GM18873 (cell line): ENCODE measurements at regions not wholly inside any gene's neighbourhood (a gene's known extent, or its start where the extent isn't known, plus 50 kb on each side); places are given as distances from the start of the nearest gene placed in this dataset.
A peak's percentile ranks its signal among the peaks of the same experiment; 100 is the strongest.

Source experiments
- ATAC-seq: cut with Tn5 transposase; IDR thresholded peaks from one replicate; pipeline ENCODE4 v1.9.1; 2021; ENCODE audit warnings: mild to moderate bottlenecking, moderate library complexity, moderate number of reproducible peaks; ENCODE audit not compliant: unreplicated experiment, low FRiP score

DNA sequence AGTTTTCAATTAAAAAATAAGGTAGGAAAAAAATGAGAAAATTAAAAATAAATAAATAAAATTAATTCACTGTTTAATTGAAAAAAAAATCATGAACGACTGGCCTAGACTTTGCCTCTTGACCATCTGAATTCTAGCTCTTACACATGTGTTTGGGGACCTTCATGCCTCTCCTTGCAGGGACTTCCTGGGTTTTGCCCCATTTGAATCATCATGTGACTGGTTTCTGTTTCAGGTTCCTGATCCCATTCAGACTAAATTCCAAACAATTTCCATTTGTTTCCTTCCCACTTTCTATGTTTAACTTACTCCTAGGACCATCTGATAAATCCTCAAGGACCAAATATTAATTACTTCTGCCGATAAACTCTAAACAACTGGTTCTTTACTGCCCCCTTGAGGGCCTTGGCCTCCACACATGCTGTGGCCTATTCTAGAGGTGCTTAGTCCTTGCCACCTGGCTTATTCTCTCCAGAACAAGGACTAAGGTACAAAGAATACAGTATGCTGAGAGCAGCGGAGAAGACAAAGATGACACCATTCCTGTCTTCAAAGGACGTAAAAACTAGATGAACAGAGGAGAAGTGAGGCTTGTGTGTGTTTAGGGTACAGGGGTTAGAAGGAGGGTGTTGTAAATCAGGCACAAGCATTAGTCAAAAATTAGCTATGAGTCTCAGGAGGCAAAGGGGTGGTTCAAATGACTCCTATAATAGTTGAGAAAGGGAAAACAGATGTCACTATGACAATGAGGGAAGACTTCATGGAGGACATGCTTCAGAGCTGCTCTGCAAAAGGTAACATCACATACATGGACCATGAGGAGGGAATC, 125.8 kb upstream of the AVPR1A start:
- ATAC-seq, result peak; percentile 59

DNA sequence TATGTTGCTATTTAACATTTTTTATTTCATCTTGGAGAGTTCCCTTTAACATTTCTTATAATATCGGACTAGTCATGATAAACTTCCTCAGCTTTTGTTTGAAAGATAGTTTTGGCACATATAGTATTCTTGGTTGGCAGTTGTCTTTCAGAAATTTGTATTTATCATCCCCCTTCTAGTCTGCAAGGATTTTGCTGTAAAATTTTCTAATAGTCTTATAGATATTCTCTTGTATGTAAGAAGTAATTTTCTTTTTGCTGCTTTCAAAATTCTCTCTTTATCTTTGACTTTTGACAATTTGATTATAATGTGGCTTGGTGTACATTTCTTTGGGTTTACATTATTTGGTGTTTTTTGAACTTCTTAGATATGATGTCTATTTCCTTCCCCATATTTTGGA, 116.0 kb upstream of the AVPR1A start:
- ATAC-seq, result no peak

DNA sequence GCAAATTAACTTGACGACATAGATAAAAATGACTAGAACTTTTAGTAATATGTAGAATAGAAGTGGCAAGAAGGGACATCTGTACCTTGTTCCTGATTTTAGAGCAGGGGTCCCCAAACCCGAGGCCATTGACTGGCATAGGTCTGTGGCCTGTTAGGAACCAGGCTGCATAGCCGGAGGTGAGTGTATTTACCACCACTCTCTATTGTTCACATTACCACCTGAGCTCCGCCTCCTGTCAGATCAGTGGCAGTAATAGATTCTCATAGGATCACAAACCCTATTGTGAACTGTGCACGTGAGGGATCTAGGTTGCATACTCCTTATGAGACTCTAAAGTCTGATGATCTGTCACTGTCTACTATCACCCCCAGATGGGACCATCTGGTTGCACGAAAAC, 113.6 kb upstream of the AVPR1A start:
- no peak for ATAC-seq

DNA sequence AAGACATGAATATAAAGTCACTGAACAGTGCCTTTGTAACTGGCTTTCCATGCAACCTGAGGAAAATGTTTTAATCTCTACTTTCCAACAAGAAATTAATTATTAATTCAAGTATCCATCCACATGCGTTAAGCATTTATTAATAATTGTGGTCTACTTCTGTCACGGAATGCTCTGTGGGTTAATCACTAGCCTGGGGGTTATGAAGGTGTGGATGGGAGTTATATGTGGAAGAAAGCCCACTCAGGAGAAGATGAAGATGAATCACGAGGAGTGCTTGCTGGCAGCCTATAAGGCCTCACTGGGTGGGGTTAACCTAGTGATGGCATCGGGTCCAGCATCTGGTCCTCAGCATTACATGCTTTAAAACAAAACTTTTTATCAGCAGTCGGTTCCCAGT, 99.5 kb upstream of the AVPR1A start:
- ATAC-seq, result no peak

DNA sequence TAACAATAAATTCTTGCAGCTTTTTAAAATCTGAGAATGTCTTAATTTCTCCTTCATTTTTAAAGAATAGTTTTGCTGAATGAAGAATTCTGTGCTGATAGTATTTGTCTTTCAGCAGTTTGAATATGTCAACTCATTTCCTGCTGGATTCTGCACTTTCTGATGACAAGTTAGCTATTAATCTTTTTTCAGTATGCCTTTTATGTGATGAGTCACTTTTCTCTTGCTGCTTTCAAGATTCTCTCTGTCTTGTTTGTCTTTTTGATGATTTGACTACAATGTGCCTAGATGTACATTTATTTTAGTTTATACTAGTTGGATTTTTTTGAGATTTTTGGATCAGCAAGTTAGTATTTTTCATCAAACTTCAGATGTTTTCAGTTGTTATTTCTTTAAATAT, 87.9 kb upstream of the AVPR1A start:
- ATAC-seq, result no peak

DNA sequence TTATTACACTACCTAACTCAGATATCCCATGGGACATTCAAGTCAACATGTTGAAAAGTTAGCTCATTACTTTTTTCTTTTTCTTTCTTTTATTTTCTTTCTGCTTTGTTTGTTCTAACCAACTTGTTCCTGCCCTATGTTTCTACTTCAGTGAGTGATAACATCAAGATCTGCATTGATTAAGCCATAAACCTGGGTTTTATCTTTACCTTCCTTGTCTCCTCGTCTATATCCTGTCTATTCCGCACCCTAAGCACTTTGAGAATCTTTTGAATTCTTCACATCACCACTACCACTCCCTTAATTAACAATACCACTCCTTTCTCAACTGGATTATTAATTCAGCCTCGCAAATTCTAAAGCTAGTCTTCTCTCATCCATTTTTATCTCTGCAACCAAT, 81.9 kb upstream of the AVPR1A start:
- no peak for ATAC-seq

DNA sequence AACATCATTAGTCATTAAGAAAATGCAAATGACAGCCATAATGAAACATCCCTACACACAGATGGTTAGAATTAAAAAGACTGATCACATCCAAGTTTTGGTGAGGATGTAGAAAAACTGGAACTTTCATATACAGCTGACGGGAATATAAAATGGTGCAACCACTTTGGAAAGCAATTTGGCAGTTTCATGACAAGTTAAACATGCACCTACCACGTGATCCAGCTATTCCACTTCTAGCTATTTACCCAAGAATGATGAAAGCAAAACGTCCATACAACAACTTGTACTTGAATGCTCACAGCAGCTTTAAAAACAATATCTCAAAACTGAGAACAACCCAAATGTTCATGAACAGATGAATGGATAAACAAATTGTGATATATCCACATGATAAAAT, 77.9 kb upstream of the AVPR1A start:
- ATAC-seq, result no peak

DNA sequence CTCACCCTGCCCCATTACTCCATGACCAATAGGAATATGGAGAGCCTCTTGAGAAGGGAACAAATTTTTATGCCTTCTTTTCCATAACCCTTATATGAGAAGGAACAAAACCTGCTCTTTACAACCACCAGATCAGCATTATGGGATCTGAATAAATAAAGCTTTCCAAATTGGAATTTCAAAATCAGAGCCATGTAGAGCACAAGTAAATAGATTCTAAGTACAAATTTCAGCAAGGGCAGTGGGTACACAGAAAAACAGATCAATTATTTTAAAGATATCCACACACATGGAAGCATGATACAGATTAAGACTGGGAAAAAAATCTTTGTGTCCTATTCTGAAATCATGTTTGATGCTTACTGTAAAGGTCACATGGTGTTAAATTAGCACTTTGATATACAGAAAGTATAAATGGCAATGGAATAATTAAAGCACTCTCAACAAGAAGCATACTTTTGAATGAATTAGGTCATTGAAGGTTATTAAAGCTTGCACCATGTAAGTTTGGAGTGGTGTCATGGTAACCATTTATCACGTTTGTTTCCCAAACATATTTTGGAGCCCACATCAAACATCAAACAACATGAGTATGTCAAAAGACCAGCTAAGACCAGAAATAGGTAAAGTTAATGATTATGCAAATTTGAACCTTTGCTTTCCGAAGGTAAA, 75.9 kb upstream of the AVPR1A start:
- no peak for ATAC-seq

DNA sequence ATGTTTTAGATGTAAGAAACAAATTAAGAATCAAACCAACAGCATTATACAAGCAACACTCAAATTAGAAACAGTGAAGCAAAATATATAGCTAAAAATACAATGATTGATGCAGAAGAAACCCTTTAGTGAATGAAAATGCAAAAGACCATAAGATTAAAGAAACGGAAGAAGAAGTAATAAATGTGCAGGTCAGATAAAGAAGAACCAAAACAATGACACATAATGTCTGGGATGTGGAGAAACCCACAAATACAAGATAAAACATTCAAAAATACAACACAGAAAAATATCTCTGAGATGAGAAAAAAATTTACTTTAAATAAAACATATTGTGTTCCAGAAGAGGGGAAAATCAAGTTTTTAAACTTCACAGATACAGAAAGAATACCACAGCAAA, 73.4 kb upstream of the AVPR1A start:
- ATAC-seq, result no peak

DNA sequence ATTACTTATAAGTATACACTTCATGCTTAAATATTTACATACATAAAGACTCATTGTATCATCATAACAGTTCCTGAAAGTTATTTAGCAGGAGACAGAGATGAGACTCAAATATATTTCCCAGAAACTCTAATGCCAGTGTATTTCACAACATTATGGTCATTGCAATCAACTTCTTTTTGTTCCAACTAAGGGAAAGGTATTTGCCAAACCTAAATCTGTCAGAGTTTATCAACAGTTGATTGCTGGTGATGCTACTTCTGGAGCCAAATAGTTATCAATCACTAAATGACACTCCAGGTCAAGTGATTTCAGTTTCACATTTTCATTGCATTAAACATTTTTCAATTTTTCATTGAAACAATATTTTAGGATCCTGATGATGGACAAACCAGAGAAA, 72.1 kb upstream of the AVPR1A start:
- ATAC-seq, result no peak

DNA sequence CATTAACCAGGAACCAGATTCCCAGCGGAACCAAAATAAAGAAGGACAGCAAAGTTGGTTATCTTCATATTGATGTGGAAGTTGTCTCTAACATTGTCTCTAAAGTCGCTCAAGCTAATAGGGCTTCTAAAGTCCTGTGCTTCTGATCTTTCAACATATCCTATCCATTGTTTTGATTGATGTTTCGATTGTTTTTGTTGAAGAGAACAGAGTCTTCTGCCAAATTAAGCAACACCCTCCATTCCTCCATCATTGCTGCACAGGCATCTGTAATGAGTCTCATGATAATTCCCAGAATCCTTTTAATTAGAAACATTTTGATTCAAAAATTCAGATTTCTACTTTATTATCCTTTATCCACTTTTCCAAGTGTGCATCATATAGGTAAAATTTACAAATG, 71.6 kb upstream of the AVPR1A start:
- no peak for ATAC-seq

DNA sequence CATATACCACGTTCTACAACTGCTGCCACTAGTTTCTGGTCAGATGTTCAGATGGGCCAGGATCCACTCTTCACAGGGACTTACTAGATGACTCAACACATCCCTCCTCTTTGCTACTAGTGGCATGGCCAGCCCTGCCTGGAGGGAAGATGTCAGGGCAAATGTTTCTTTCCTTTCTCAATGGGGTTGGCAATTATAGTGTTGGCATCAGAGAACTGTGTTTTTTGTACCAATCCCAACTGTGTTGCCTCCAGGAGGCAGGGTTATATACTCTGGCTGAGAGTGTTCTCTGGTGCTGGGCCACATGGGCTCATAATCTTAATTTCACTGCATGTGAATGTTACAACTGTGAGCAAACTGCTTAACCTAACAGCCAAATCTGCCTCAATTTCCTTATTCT, 69.9 kb upstream of the AVPR1A start:
- ATAC-seq, result no peak

DNA sequence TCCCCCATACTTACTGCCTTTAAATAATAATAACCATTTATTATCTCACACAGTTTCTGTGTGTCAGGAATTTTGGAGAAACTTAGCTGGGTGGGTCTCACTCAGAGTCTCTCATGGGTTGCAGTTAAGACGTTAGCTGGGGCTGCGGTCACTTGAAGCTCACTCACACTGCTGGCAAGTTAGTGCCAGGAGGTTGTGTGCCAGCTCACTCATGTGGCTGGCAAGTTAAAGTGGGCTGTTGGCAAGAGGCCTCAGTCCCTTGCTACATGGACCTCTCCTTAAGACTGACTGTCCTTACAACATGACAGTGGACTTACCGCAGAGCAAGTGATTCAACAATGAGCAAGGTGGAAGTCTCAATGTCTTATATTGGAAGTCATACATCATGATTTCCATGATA, 61.3 kb upstream of the AVPR1A start:
- ATAC-seq, result no peak

DNA sequence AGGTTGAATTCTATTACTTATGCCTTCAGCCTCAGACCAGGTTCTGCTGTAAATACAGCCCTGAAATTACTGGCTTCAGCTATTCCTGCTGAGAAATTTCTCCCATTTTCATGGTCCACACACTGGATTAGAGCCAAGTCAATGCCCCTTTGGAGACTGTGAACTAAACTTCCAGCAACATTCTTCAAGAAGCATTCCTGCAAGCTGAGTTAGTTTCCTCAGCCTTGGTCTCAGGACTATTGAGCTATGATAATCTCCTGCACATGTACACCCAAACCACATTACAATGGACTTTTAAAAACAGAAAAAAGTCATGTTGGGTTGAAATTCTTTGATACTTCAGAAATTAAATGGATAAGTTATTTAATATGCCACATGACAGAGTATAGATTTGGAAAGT, 58.0 kb upstream of the AVPR1A start:
- ATAC-seq, result no peak

DNA sequence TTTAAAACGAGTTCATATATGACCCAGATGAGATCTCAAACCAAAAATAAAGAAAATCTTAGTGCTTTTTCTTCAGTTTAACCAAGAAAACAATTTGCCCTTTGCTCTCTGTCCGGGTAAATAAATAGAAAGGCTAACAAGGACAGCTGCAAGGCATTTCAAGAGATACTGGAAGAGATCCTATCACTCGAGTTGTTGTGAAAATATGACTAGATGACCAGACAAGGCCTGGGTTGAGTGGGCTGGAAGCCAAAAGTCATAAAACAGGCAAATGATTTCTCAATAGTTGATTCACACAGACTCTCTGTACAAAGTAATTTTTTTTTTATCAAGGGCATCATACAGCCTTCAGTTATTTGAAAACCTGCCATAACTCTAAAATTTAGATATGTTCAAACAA, 55.9 kb upstream of the AVPR1A start:
- ATAC-seq, result no peak

DNA sequence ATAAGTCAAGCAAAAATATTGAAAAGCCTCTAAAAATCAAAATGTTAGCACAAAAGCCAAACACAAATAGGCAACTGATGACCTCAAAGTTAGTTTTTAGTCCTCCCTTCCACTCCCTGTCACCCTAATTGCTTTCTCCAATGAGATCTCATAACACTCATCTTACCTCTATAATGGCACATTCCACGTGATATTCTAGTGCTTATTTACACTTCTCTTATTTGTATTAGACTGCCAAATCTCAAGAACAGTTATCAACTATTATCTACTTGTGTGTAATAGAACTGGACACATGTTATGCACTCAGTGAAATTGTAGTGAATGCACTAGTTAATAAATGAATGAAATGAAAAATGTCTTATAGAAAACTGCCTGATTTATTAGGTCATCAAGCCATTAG, 55.5 kb upstream of the AVPR1A start:
- no peak for ATAC-seq
